ENCODE measurements at regions not wholly inside any gene's neighbourhood (a gene's known extent, or its start where the extent isn't known, plus 50 kb on each side); places are given as distances from the start of the nearest gene placed in this dataset.
"Not testable (repeated sequence)": the region's sequence is repeated elsewhere in the genome, so short reads cannot be mapped to it uniquely, and the experiment has no call there.

DNA sequence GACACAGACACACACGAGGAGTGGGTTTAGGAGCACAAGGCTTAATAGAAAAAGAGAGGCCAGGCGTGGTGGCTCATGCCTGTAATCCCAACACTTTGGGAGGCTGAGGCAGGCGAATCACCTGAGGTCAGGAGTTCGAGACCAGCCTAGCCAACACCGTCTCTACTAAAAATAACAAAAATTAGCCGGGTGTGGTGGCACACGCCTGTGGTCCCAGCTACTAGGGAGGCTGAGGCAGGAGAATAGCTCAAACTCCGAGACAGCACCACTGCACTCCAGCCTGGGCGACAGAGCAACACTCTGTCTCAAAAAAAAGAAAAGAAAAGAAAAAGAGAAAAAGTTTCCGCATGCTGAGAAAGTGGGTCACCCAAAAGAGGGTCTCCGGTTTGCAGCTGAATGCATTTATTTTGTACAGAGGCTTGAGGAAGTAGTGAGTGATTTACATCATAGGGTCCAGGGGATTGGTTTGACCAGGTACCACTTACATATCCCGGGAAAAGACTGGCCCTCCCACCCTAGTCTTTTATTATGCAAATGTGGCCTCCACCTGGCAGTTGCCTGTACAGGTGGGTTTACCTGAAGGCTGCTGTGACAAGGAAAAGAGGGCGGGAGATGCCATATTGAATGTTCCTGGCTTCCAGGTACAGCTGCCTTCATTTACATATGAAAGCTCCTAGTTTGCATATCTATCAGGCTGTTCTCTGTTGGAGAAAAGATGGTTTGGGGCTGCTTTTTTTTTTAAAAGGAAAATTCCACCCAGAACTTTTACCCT is 366.2 kb upstream of the GRAMD2B start:
- intact Hi-C loops (cut with DNase I; ENCODE audit: low total_unique reads), result no loop called here
- TF ChIP-seq, protein P1, sequence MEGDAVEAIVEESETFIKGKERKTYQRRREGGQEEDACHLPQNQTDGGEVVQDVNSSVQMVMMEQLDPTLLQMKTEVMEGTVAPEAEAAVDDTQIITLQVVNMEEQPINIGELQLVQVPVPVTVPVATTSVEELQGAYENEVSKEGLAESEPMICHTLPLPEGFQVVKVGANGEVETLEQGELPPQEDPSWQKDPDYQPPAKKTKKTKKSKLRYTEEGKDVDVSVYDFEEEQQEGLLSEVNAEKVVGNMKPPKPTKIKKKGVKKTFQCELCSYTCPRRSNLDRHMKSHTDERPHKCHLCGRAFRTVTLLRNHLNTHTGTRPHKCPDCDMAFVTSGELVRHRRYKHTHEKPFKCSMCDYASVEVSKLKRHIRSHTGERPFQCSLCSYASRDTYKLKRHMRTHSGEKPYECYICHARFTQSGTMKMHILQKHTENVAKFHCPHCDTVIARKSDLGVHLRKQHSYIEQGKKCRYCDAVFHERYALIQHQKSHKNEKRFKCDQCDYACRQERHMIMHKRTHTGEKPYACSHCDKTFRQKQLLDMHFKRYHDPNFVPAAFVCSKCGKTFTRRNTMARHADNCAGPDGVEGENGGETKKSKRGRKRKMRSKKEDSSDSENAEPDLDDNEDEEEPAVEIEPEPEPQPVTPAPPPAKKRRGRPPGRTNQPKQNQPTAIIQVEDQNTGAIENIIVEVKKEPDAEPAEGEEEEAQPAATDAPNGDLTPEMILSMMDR (IDR thresholded peaks at IDR 0.05), result no peak
- no peak for DNase-seq (ENCODE audit: low spot score in 2 of 2)
- whole genome bisulfite sequencing, 2 donors, result 87 to 88% methylated on average over 13 of the region's 13 CpGs
- H3K4me3 ChIP-seq (ENCODE audit: low read depth, poor library complexity, severe bottlenecking), result no peak overlapping the region

DNA sequence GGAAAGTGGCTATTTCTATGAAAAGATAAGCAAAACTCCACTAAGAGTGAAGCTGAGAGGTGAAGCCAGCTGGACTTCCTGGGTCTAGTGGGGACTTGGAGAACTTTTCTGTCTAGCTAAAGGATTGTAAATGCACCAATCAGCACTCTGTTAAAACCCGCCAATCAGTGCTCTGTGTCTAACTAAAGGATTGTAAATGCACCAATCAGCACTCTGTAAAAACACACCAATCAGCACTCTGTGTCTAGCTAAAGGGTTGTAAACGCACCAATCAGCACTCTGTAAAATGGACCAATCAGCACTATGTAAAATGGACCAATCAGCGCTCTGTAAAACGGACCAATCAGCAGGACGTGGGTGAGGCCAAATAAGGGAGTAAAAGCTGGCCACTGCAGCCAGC is 364.8 kb upstream of the GRAMD2B start:
- 93 to 95% methylated on average over 5 of the region's 5 CpGs for WGBS, 2 donors
- DNase-seq (ENCODE audit: low spot score in 2 of 2); intact Hi-C loops (cut with DNase I; ENCODE audit: low total_unique reads); H3K4me3 ChIP-seq (ENCODE audit: low read depth, poor library complexity, severe bottlenecking): not testable (repeated sequence)

DNA sequence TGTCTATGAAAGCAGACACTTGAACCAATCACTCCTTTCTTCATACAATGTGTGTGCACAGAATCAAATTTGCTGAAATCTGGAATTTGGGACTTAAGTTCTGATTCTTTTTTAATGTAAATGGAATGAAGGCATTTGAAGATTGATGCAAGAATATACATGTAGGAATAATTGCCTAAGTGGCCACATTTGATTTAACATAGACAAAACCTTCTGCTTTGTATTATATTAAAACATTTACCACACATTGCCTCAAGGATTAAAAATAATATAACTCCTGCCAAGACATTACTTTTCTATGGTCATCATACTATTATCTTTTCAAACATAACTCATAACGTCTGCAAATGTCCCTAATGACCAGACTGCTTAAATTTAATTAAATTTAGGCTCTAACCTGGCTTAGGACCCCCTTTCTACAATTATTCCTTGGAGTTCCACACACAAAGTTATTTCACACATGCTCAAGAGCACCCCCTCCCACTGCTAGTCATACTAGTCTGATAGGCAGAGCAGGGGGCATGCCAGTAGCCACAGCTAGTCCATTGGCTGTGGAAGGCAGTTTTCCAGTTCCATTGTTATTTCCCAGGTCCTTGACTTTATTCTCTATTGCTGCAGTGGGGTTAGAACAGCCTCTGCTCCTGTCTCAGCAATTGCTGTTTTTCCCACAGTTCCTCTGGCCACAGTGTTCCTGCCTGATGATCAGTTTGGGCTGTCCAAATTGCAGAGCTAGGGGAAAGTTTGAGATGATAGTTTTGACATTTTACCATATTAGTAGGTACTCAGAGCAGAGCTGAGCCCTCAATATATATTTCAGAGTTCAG is 360.6 kb upstream of the GRAMD2B start:
- WGBS, 2 donors, result 19 to 35% methylated on average over 1 of the region's 1 CpG
- no peak for DNase-seq (ENCODE audit: low spot score in 2 of 2)
- no peak overlapping the region for H3K4me3 ChIP-seq (ENCODE audit: low read depth, poor library complexity, severe bottlenecking)
- intact Hi-C loops (cut with DNase I; ENCODE audit: low total_unique reads), result no loop called here
- TF ChIP-seq, protein P1 (IDR thresholded peaks at IDR 0.05), result no peak
- no peak for TF ChIP-seq POLR2A (IDR thresholded peaks at IDR 0.05)

DNA sequence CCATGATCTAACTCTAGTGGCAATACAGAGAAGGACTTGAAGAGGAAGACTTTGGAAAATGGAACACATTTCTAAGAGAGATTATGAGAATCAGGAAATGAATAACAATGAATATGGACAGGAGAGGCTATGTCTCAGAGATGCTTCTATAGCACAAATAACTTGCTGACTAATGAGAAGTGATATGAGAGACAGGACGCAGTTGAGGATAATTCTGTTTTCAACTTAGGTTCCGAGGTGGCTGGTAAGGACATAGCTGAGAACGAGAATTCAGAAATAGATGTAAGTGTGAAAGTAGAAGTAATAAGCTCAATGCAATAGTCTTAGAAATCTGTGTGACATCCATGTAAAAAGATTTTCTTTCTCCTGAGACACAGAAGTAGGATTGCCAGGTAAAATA is 358.1 kb upstream of the GRAMD2B start:
- 88 to 96% methylated on average over 3 of the region's 3 CpGs for WGBS, 2 donors

DNA sequence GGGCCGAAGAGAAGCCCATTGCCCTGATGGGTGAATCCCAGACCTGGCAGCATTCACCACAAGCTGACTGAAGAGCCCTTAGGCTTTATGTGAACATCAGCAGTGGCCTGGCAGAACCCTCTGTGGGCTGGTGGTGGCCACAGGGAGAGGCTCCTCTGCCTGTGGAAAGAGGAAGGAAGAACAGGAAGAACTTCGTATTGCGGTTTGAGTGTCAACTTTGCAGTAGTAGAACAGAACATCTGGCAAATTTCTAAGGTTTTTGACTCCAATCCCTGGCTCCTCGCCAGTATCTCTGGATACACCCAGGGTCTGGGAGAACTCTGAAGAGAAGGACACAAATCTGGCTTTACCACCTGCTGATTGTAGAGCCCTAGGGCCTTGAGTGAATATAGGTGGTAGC is 356.4 kb upstream of the GRAMD2B start:
- TF ChIP-seq, protein P1 (IDR thresholded peaks at IDR 0.05), result no peak
- no peak for TF ChIP-seq POLR2A (IDR thresholded peaks at IDR 0.05)
- intact Hi-C loops (cut with DNase I; ENCODE audit: low total_unique reads), result no loop called here
- WGBS, 2 donors, result 72 to 77% methylated on average over 4 of the region's 4 CpGs
- no peak for DNase-seq (ENCODE audit: low spot score in 2 of 2)
- no peak overlapping the region for H3K4me3 ChIP-seq (ENCODE audit: low read depth, poor library complexity, severe bottlenecking)

More for the DNA sequence above, 358.1 kb upstream of the GRAMD2B start:
- no peak overlapping the region for H3K4me3 ChIP-seq (ENCODE audit: low read depth, poor library complexity, severe bottlenecking)
- intact Hi-C loops (cut with DNase I; ENCODE audit: low total_unique reads), result no loop called here
- DNase-seq (ENCODE audit: low spot score in 2 of 2), result no peak
- no peak for TF ChIP-seq POLR2A (IDR thresholded peaks at IDR 0.05)
- TF ChIP-seq, protein P1 (IDR thresholded peaks at IDR 0.05), result no peak

DNA sequence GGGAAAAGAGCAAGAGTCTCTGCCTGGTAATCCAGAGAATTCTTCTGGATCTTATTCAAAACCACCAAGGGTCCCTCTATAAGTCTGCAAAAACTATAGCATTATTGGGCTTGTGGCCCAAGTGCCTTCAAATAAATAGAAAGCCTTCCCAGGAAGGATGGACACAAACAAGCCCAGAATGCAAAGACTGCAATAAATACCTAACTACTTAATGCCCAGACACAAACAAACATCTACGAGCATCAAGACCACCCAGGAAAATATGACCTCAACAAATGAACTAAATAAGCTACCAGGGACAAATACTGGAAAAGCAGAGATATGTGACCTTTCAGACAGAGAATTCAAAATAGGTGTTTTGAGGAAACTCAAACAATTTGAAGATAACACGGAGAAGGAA is 355.8 kb upstream of the GRAMD2B start:
- no peak overlapping the region for H3K4me3 ChIP-seq (ENCODE audit: low read depth, poor library complexity, severe bottlenecking)
- intact Hi-C loops (cut with DNase I; ENCODE audit: low total_unique reads), result no loop called here
- TF ChIP-seq, protein P1 (IDR thresholded peaks at IDR 0.05), result no peak
- no peak for TF ChIP-seq POLR2A (IDR thresholded peaks at IDR 0.05)
- DNase-seq (ENCODE audit: low spot score in 2 of 2), result no peak
- 92 to 100% methylated on average over 2 of the region's 2 CpGs for WGBS, 2 donors

Measured in lower leg skin (tissue), 4 donors.